Omental fat pad (tissue), 3 donors: ENCODE measurements at regions not wholly inside any gene's neighbourhood (a gene's known extent, or its start where the extent isn't known, plus 50 kb on each side); places are given as distances from the start of the nearest gene placed in this dataset.

Experiments used
- ATAC-seq: fragments of 150-250 bp; one replicate; pipeline ENCODE4 v1.9.1; 2016; ENCODE audit warnings: mild to moderate bottlenecking, moderate library complexity; ENCODE audit not compliant: low FRiP score
- DNase-seq: peaks from one replicate; pipeline ENCODE4 v3.0.0-alpha.2; 2019; ENCODE audit warnings: low spot score
- TF ChIP-seq, protein P1 (sequence below), 3 donors: fragments of 450-650 bp; IDR thresholded peaks; one replicate each; pipeline ENCODE4 v1.5.1; 2016 to 2017; ENCODE audit warnings: antibody characterized with exemption in 3 of 3, mild to moderate bottlenecking in 3 of 3, moderate library complexity in 2 of 3

DNA sequence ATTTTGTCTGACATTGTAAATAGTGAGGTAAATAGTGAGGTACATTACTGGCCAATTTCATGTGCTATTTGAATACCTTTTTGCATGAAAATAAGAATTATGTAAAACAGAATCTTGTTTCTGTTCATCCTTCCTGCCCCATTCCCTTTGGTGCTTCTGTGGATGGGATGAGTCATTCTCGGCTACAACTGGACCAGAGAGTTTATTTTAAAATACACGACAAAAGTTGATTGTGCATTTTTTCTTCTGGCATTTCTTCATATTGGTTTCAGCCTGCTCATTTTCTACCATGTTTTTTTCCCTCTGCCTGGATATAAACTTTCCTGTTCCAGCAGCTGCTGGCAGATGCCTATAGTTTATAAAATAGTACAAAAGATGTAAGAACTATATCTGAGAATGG is 107.5 kb downstream of the CYSLTR2 start:
- no peak for DNase-seq
- no peak for ATAC-seq
- TF ChIP-seq, protein P1, sequence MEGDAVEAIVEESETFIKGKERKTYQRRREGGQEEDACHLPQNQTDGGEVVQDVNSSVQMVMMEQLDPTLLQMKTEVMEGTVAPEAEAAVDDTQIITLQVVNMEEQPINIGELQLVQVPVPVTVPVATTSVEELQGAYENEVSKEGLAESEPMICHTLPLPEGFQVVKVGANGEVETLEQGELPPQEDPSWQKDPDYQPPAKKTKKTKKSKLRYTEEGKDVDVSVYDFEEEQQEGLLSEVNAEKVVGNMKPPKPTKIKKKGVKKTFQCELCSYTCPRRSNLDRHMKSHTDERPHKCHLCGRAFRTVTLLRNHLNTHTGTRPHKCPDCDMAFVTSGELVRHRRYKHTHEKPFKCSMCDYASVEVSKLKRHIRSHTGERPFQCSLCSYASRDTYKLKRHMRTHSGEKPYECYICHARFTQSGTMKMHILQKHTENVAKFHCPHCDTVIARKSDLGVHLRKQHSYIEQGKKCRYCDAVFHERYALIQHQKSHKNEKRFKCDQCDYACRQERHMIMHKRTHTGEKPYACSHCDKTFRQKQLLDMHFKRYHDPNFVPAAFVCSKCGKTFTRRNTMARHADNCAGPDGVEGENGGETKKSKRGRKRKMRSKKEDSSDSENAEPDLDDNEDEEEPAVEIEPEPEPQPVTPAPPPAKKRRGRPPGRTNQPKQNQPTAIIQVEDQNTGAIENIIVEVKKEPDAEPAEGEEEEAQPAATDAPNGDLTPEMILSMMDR (IDR thresholded peaks at IDR 0.05), result no peak

DNA sequence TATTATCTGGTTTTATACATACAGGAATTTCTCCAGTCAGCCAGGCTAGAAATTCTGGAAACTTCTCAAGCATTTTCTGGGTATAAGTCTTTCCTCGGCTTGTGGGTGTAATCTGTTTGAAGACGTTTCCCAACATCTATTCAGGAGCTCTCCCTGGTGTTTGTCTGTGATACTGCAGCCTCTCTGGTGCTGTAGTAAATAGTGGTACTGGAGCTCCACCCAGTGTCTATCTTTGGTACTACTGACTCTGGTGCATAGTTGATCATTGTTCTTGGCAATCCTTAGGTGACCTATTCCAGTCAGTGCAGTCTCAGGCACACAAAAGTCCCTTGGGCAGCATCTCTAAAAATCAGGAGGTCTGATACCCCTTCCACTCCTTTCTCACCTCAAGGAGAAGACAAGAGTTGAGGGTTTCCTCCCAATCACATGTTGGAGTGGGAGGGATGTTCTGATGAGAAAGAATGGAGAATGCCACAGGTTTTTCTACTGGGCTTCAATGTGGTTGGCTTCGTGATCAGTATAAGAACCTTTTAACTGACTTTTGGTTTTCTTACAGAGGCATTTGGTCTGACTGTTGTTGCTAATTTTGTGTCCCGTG is 115.5 kb downstream of the CYSLTR2 start:
- TF ChIP-seq, protein P1 (IDR thresholded peaks at IDR 0.05), result peak in 2 of 3 donors; percentile 98 to 99
- peak; percentile 97 for ATAC-seq
- DNase-seq, result peak; percentile 97

DNA sequence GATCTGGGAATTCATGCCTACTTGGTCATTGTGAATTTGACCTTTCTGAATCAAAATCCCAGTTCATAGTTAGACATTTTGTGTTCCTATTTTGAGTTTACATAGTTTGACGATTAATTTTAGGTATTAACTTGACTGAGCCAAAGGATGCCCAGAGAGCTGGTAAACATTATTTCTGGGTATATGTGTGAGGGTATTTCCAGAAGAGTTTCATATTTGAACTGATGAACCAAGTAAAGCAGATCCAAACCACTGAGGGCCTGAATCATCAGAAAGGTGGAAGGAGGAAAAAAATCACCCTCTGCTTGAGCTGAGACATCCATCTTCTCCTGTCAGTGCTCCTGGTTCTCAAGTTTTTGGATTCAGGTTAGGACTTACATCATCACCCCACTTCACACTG is 116.6 kb downstream of the CYSLTR2 start:
- ATAC-seq (no peak), DNase-seq (no peak)
- TF ChIP-seq, protein P1 (IDR thresholded peaks at IDR 0.05), result no peak

DNA sequence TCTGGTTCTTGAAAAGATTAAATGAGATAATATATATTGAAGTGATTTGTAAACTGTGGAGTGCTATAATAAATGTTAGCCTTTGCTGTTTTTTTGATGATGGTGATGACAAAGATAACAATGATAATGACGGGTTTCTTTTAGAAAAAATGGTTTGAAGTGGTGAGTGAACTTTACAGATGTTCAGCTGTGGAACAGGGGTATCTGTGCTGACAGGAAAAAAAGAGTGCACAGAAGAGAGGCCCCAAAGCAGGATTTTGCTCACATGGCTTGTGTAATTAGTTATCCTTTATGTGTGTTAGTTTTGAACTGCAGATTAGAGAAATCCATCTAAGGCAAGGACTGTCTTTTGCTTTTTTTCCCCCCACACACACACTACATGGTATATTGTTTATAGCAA is 119.2 kb downstream of the CYSLTR2 start:
- TF ChIP-seq, protein P1 (IDR thresholded peaks at IDR 0.05), result no peak
- DNase-seq, result no peak
- ATAC-seq, result no peak

DNA sequence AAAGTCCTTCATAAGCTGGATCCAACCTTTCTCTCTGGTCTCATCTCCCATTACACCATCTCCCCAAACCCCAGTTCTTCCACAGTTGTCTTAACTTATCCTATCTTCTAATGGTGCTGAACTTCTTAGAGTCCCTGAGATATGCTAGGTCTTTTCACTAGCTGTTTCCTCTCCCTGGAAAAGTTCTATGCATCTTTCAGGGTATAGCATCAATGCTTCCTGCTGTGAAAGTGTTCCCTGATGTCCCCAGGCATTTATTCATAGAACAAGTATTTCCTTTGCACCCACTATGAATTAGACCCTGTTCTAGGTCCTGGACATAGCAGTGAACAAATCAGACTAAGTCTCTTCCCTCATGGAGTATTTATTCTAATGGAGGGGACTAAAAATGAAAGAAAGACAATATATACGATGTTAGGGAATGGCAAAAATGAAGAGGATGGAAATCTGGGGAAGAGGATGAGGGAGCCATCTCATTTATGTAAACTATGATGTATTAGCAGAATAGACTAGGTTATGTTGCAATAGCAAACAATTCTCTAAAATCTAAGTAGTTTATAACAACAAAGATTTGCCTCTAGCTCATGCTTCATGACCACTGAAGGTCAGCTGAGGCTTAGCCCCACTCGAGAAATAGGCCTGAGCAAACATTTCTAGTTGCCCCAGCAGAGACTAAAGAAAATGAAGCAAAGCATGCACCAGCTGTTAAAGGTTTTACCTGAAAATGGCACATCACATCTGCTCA is 120.0 kb downstream of the CYSLTR2 start:
- no peak for DNase-seq
- ATAC-seq, result no peak
- TF ChIP-seq, protein P1 (IDR thresholded peaks at IDR 0.05), result no peak

DNA sequence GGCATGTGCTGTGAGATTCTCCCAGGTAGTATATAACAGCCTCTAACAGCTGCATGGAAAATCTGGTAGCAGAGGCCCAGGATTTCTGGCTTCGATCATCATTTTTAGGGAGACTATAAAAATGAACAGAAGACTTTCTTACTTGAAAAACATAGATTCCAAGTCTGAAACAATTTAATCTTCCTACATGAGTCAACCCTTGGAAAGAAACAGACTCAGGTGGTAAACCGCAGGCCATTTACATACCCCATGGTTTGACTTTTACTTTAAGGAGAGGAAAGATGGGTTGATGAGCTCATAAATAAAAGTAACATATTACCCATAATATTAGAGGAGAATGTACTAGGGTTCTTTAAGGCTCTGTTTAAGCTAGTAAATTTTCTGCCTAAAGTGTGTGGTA is 121.6 kb downstream of the CYSLTR2 start:
- TF ChIP-seq, protein P1 (IDR thresholded peaks at IDR 0.05), result no peak
- no peak for ATAC-seq
- DNase-seq, result no peak

DNA sequence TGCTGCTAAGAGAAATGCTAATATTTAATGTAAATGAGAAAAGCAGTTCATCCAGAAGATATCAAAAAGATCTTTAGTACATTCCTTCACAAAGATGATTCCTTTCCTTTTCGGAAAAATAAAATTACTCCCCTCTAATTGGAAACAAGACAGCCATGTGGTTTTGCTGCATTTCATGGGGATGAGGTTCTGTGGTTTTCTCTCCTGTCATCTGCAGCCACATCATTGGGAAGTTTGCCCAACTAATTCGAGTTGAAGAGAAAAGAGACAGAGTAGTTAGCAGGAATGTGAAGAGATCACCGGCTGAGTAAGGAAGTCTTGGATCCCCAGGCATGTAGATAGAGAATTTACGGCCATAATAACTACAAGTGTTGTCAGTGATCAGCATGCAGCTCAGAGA is 122.1 kb downstream of the CYSLTR2 start:
- no peak for ATAC-seq
- DNase-seq, result no peak
- TF ChIP-seq, protein P1 (IDR thresholded peaks at IDR 0.05), result no peak
